AG10803 (cell line): ENCODE measurements at regions not wholly inside any gene's neighbourhood (a gene's known extent, or its start where the extent isn't known, plus 50 kb on each side); places are given as distances from the start of the nearest gene placed in this dataset.

ENCODE experiments used
- DNase-seq: peaks from one replicate; pipeline ENCODE4 v3.0.0; 2010; ENCODE audit warnings: low read depth
- H3K4me3 ChIP-seq: 2 replicates; pipeline ENCODE4 v1.5.1; 2011; ENCODE audit warnings: mild to moderate bottlenecking, low read length, control low read depth
- TF ChIP-seq, protein P1 (sequence below): conservative IDR thresholded peaks from 2 replicates; pipeline ENCODE4 v1.5.1; 2011; ENCODE audit warnings: mild to moderate bottlenecking, low read length, control low read depth, inconsistent platforms

- no peak for DNase-seq
- TF ChIP-seq, protein P1, sequence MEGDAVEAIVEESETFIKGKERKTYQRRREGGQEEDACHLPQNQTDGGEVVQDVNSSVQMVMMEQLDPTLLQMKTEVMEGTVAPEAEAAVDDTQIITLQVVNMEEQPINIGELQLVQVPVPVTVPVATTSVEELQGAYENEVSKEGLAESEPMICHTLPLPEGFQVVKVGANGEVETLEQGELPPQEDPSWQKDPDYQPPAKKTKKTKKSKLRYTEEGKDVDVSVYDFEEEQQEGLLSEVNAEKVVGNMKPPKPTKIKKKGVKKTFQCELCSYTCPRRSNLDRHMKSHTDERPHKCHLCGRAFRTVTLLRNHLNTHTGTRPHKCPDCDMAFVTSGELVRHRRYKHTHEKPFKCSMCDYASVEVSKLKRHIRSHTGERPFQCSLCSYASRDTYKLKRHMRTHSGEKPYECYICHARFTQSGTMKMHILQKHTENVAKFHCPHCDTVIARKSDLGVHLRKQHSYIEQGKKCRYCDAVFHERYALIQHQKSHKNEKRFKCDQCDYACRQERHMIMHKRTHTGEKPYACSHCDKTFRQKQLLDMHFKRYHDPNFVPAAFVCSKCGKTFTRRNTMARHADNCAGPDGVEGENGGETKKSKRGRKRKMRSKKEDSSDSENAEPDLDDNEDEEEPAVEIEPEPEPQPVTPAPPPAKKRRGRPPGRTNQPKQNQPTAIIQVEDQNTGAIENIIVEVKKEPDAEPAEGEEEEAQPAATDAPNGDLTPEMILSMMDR = no peak
- H3K4me3 ChIP-seq = no peak overlapping the region
Observed at GRCh38 chr5:167779644-167780043, 511.8 kb upstream of the WWC1 start.

- H3K4me3 ChIP-seq = no peak overlapping the region
- no peak for DNase-seq
- TF ChIP-seq, protein P1 = no peak
Observed at GRCh38 chr5:167780177-167780576, 511.3 kb upstream of the WWC1 start.

DNA sequence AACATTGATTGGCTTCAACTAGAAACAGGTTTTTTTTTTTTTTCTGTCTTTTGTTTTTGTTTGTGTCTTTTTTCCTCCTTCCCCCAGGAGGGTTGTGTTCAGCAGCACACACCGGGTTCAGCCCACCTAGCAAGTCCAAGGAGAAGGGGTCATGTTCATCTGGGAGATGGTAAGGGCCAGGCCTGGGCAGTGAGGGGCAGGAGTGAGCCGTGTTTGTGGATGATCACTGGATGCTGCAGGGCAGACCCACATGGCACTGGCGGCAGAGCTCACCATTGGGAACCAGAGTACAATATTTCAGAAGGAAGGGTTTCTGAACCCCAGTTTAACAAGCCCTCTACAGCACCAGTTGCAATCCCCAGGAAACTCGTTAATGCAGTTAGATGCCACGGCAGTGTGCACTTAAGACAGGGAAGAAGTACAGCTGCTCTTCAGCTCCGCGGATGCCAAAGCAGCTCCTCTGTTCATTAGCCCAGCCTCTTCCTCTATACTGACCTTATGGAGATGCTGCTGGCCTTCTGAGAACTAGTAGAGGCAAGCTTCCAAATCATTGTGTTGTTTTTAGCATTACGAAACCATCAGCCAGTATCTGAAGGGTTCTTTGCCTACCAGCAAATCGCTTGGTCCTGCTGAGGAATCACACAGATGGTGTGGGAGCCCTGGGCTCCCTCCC is 508.2 kb upstream of the WWC1 start:
- H3K4me3 ChIP-seq = no peak overlapping the region
- DNase-seq = no peak
- TF ChIP-seq, protein P1 = no peak

- H3K4me3 ChIP-seq = no peak overlapping the region
- TF ChIP-seq, protein P1 = no peak
- no peak for DNase-seq
Observed at GRCh38 chr5:167785106-167785505, 506.3 kb upstream of the WWC1 start.

- TF ChIP-seq, protein P1 = no peak
- DNase-seq = peak; percentile 50
- no peak overlapping the region for H3K4me3 ChIP-seq
Observed at GRCh38 chr5:167785901-167786300, 505.5 kb upstream of the WWC1 start.

DNA sequence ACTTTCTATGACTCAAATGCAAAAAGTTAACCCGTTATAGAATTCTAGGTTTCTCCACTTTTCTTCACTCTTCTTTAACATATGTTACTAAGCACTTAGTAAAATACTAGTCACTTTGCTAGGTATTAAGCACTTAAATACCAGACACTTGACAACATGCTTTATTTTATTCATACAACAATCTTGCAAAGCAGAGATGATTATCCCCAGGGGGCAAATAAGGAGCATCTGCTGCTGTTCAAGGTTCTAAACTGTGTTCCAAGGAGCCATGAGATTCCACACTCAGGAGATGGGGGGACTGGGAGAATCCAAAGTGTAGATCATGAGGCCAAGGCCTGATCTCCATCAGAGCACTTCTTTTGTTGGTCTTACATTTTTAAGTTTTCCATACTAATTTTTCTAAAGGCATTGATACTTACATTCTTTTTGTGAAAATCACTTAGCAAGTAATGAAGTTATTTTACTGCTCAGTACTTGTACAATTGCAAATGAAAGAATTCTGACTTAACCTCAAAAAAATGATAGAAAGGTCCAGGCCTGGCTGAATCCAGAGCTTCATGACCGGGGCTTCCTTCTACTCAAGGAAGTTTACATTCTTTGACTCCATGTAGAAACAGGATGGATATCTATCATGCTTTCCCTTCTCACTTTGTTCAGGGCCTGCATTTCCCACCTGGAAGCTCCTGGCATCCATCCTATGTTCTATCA is 504.4 kb upstream of the WWC1 start:
- TF ChIP-seq, protein P1 = no peak
- peak; percentile 87 for DNase-seq
- H3K4me3 ChIP-seq = no peak overlapping the region

DNA sequence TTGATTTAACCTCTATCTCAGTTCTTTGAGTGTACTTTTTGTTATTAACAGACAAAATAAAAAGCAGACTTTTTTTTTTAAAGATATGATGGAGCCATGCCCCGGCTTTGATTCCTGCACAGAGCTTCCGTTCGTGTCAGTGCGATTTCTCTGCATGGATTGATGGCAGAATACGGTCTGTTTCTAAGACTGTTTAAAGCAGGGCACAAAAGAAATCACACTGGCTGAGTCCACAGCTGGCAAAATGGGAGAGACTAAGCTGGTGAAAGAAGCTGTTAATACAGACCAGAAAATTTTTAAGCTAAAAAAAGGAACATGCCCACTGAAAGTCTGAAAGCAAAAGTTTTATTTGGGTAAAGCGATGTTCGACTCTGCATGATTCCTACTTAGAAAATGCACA is 501.4 kb upstream of the WWC1 start:
- H3K4me3 ChIP-seq = no peak overlapping the region
- DNase-seq = no peak

More for the DNA sequence above, 501.4 kb upstream of the WWC1 start:
- TF ChIP-seq, protein P1 = no peak
